ENCODE measurements at regions not wholly inside any gene's neighbourhood (a gene's known extent, or its start where the extent isn't known, plus 50 kb on each side); places are given as distances from the start of the nearest gene placed in this dataset.
"Not testable (repeated sequence)": the region's sequence is repeated elsewhere in the genome, so short reads cannot be mapped to it uniquely, and the experiment has no call there.

GRCh38 chr18:64707052-64707451 lies 558.2 kb upstream of the LINC00305 start:
- no peak for DNase-seq

DNA sequence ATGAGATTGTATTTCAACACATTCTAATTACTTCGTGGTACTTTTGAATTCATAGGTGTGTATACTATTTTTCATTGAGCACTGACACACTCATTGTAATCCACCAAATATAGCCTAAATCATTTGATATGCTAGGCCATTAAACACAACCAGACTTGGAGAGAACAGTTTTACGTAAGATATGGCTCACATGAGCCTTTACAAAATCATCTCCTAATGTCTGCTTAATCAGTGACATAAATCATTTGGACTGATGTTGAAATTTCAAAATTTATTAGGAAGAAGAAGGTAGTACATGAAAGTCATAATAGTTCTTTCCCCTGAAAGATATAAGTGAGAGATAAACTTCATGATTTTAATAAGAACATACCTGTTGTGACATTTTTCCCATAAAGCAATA lies 550.2 kb upstream of the LINC00305 start:
- DNase-seq = no peak

- DNase-seq = no peak
Observed at GRCh38 chr18:64695851-64696553, 547.1 kb upstream of the LINC00305 start.

DNA sequence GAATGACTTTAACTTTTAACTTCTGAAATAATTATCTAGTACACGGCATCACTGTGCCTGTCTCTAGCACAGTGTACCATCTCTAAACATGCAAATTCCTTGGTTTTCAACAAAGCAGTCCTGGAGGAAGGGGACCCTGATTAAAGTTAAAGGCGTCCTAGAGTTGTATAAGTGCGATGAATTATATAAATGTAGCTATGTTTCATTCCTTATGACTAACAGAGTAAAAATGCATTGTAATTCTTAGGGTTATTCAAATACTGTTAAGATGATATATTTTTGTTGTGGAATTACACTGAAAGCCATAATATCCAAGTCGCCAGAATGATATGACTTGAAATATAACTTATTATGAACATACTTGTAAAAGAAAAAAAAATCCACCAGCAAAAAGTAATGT lies 544.9 kb upstream of the LINC00305 start:
- DNase-seq = no peak

- DNase-seq = no peak
Observed at GRCh38 chr18:64692826-64693225, 543.9 kb upstream of the LINC00305 start.

DNA sequence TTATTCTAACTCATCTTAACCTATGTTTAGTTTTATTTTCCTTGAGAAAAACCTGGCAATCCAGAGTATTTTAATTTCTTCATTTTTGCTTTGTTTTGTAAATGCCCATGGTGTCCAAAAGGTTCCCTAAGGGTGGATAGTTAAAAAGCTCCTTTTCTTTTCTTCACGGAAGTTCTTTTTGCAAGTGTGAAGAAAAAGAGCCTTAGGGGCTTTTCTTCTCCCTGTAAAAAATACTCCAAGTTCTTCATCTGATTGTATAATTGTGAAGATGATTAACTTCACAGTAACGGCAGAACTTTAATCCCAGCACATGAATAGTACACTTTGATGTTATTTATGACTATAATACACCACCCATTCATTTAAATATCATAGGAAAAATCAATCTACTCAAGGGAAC lies 530.2 kb upstream of the LINC00305 start:
- no peak for DNase-seq

DNA sequence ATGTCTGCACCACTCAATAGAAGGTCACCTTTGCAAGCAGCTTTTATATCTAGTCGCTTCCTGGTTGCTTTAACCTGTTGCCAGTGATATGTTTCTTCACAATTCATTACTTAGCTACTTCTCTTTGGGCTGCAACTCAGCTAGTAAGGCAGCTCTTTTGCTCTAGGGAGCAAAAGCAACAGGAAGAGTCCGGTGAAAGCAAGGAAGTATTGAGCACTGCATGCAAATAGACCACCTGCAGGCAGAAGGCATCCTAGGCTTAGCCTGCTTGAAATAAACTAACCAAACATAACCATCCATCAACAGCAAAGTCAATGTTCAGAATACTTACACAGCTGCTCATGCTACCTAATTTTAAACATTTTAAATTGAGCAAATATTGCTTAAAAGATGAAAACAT lies 529.2 kb upstream of the LINC00305 start:
- no peak for DNase-seq

- no peak for DNase-seq
Observed at GRCh38 chr18:64674694-64675093, 525.8 kb upstream of the LINC00305 start.

DNA sequence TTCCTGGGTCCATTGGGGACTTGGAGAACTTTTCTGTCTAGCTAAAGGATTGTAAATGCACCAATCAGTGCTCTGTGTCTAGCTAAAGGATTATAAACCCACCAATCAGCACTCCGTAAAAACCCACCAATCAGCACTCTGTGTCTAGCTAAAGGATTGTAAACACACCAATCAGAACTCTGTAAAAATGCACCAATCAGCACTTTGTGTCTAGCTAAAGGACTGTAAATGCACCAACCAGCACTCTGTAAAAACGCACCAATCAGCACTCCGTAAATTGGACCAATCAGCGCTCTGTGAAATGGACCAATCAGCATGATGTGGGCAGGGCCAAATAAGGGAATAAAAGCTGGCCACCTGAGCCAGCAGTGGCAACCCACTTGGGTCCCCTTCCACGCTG lies 522.4 kb upstream of the LINC00305 start:
- DNase-seq = not testable (repeated sequence)

GRCh38 chr18:64668461-64668962 lies 519.6 kb upstream of the LINC00305 start:
- no peak for DNase-seq

DNA sequence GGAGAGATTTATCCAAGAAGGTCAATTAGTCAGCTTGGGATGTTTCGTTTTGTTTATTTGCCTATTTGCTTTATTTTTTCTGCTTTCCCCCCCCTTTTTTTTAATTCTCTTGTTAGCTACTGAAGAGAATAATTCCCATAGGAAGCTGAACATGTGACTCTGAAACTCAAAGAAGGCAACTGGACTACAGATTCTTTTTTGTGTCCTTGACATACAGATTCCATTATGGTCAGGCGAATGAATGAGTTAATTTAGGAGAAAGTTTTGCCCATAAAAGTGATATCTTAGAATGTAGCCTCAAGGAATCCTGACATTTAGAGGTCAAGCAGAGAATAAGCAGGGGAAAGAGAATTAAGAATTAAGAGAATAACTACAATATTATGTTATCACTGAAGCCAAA lies 514.2 kb upstream of the LINC00305 start:
- DNase-seq = no peak

GRCh38 chr18:64659196-64659595 lies 510.3 kb upstream of the LINC00305 start:
- no peak for DNase-seq

GRCh38 chr18:64653068-64653467 lies 504.2 kb upstream of the LINC00305 start:
- no peak for DNase-seq

DNA sequence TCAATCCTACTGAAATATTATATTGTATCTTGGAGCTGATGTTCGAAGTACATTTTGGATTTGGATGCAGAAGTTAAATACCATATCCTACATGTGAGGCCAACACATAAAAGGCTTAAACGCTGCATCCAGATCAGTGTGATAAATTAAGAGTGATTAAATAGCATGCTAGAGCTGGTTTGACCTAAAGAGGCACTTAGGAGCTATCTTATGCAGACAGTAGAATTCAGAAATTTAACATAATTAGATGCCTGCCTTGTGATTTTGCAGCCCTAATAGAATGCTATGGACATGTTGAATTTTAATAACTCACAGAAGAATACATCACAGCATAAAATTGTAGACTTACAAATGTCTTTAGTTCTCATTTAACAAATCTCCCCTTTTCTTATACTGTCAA lies 501.2 kb upstream of the LINC00305 start:
- no peak for DNase-seq

DNA sequence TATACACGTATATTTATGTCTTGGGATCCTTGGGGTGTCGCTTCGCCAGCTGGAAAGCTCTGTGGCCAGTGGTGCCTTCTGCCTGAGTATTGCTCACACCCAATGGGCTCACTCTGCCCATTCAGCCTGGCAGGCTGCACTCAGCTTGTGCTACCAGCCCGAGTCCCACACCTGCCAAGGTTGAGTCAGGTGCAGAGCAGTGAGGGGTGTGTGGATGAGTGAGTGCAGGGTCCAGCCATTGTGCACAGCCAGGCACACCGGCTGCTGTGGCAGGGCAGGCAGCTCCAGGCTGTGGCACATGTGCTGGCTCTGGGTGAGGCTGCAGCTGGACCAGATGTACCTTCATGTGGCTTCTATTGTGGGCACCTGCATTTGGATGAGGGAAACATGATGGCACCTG lies 496.9 kb upstream of the LINC00305 start:
- DNase-seq = no peak

DNA sequence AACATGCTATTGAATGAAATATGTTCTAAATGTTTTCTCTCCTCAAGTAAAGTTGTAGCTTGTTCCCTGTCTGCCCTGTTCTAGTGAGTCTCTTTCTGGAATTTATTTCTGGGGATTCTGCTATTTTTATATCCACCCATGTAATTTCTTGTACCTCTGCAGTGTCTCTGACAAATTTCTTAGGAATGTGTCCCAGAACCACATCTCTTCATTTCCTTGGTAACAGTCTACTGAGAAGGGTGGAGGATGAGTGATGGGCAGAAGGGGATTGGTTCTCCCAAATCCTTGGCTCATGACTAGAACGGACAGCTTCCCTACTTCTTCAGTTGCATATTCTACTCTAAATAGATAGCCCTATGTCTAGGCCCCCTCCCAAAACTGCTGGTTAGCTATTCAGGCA lies 490.6 kb upstream of the LINC00305 start:
- DNase-seq = no peak

- DNase-seq = no peak
Observed at GRCh38 chr18:64620971-64621560, 472.2 kb upstream of the LINC00305 start.

GRCh38 chr18:64618390-64618789 lies 469.5 kb upstream of the LINC00305 start:
- DNase-seq = no peak

- DNase-seq = no peak
Observed at GRCh38 chr18:64615021-64615420, 466.1 kb upstream of the LINC00305 start.

DNA sequence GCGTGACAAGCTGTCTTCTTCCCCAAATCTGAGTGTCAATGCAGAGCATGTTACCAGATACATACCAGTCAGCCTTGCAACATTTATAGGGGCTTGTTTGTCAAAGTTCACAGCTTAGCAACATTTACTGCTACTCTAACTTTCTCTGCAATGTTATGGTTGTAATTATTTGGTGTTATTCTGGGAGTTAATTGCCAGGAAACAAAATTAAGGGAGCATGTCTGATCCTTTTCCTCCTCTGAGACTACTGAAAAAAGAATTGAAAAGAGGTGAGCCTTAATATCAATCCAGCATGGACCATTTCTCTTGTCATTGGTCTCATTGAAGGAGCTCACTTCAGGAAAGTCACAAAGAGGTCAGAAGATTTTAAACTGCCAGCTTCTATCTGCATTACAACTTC lies 465.6 kb upstream of the LINC00305 start:
- no peak for DNase-seq

GRCh38 chr18:64592246-64592645 lies 443.4 kb upstream of the LINC00305 start:
- DNase-seq = no peak

GRCh38 chr18:64589000-64589399 lies 440.1 kb upstream of the LINC00305 start:
- DNase-seq = no peak

DNA sequence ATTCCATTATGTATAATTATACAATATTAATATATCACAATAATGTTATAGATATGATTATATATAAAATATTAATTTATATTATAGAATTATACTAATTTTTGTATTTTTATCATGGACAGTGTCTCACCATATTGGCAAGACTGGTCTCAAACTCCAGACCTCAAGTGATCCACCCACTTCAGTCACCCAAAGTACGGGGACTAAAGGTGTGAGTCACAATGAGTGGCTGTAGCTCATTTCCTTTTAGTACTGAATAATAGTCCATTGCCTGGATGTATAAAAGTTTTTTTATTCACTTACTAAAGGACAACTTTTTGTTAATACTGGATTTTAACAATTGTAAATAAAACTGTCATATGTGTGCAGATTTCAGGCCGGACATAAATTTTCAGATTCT lies 417.6 kb upstream of the LINC00305 start:
- DNase-seq = no peak

- no peak for DNase-seq
Observed at GRCh38 chr18:64562651-64563050, 413.8 kb upstream of the LINC00305 start.

DNA sequence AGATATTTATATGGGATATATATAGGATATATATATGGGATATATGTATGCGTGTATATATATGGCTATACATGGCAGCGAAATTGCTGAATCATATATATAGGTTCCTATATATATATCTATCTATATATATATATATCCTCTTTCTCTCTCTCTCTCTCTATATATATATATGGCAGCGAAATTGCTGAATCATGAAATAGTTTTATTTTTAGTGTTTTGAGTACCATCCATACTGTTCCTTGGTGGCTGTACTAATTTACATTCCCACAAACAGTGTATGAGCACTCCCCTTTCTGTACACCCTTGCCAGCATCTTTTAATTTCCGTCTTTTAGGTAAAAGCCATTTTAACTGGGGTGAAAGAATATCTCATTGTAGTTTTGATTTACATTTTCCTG lies 397.6 kb upstream of the LINC00305 start:
- no peak for DNase-seq
